Breast epithelium (tissue), 3 donors: ENCODE measurements at regions not wholly inside any gene's neighbourhood (a gene's known extent, or its start where the extent isn't known, plus 50 kb on each side); places are given as distances from the start of the nearest gene placed in this dataset.

Experiments used
- CTCF ChIP-seq, 3 donors: fragments of 450-650 bp; IDR thresholded peaks; one replicate each; pipeline ENCODE4 v1.5.1; 2016 to 2017; ENCODE audit warnings: antibody characterized with exemption in 3 of 3, mild to moderate bottlenecking in 3 of 3, moderate library complexity in 3 of 3
- POLR2A ChIP-seq: fragments of 450-650 bp; IDR thresholded peaks from one replicate; pipeline ENCODE4 v1.6.1; 2016; ENCODE audit warnings: antibody characterized with exemption, mild to moderate bottlenecking, moderate library complexity
- POLR2AphosphoS5 ChIP-seq, 3 donors: sonication (generic); formaldehyde crosslinking; IDR thresholded peaks; one replicate each; pipeline ENCODE4 v1.6.1; 2017; ENCODE audit warnings: antibody characterized with exemption in 3 of 3

- TF ChIP-seq CTCF (IDR thresholded peaks at IDR 0.05) (no peak), POLR2A (no peak), POLR2AphosphoS5 (IDR thresholded peaks at IDR 0.05) (peak in 2 of 3 donors; percentile 24 to 44)
These were observed 549.1 kb downstream of the MN1 start for GRCh38 chr22:27252282-27253049.
